Dendritic cell treated with granulocyte-macrophage colony-stimulating factor and Interleukin-4, amounts not matched to agents 40 ng/mL and 50 ng/mL, for 4 days (primary cell): ENCODE measurements at regions not wholly inside any gene's neighbourhood (a gene's known extent, or its start where the extent isn't known, plus 50 kb on each side); places are given as distances from the start of the nearest gene placed in this dataset.

ENCODE experiments used
- H3K27ac Mint-ChIP-seq: one replicate; pipeline ENCODE4 v1.8.0; 2022; ENCODE audit warnings: mild to moderate bottlenecking, mixed read lengths
- H3K27me3 Mint-ChIP-seq: one replicate; pipeline ENCODE4 v1.8.0; 2022; ENCODE audit warnings: mild to moderate bottlenecking, mixed read lengths
- H3K36me3 Mint-ChIP-seq: one replicate; pipeline ENCODE4 v1.8.0; 2022; ENCODE audit warnings: low read depth, mixed read lengths
- H3K4me1 Mint-ChIP-seq: one replicate; pipeline ENCODE4 v1.8.0; 2022; ENCODE audit warnings: low read depth, mixed read lengths
- H3K4me3 Mint-ChIP-seq: one replicate; pipeline ENCODE4 v1.8.0; 2022; ENCODE audit warnings: mild to moderate bottlenecking, moderate library complexity, mixed read lengths
- H3K9me3 Mint-ChIP-seq: one replicate; pipeline ENCODE4 v1.8.0; 2022; ENCODE audit warnings: mixed read lengths
- intact Hi-C: fragments of 100-400 bp; cut with micrococcal nuclease; formaldehyde crosslinking; loops from one replicate; pipeline ENCODE4 v1.15.0; 2022

DNA sequence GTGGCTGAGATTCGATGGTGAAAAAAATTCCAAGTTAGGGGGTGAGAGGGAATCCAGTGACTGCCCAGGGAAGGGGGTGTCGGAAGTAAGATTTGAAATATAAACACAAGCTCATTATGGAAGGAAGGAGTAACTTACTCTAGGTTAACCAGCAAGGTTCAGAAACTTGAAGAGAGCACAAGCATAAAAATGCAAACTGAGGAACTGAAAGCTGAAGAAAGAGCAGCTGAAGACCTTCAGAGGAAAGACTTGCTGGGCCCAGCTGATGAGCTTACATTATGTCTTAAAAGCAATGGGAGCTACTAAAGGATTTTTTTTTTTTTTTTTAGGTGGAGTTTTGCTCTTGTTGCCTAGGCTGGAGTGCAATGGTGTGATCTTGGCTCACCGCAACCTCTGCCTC lies 189.7 kb upstream of the GRIN2B start:
- H3K27me3 Mint-ChIP-seq: peaks cover 7% of the 10 kb centered on the region
- intact Hi-C loops: no loop called here
- H3K4me1 Mint-ChIP-seq: no peaks in the 10 kb centered on the region
- no peak overlapping the region for H3K4me3 Mint-ChIP-seq
- no peak overlapping the region for H3K27ac Mint-ChIP-seq
- H3K9me3 Mint-ChIP-seq: no peaks in the 10 kb centered on the region
- H3K36me3 Mint-ChIP-seq: no peaks in the 10 kb centered on the region

DNA sequence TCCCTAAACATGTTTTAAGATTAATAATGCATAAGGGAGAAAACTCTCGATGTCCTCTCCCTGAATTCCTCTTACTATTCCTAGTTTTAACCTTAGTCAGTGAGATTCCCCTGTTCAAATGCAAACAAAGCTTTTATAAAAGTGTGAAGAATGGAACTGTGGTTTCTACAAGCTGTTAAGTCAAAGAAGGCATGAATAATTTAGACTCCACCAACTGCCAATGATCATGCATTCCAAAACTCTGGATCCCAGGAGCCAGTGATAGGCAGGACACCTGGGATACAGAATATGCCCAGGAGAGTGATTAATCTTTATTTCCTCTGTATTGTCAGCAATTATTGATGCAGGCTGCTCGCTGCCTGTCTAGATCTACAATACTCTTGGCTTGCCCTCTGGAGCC lies 190.3 kb upstream of the ATF7IP start:
- no peaks in the 10 kb centered on the region for H3K9me3 Mint-ChIP-seq
- H3K36me3 Mint-ChIP-seq: no peaks in the 10 kb centered on the region
- peaks cover 4% of the 10 kb centered on the region for H3K27me3 Mint-ChIP-seq
- H3K4me1 Mint-ChIP-seq: no peaks in the 10 kb centered on the region
- no peak overlapping the region for H3K4me3 Mint-ChIP-seq
- H3K27ac Mint-ChIP-seq: no peak overlapping the region
- intact Hi-C loops: no loop called here

GRCh38 chr12:14185427-14186192 lies 179.9 kb upstream of the ATF7IP start:
- no peaks in the 10 kb centered on the region for H3K9me3 Mint-ChIP-seq
- peaks cover 6% of the 10 kb centered on the region for H3K4me1 Mint-ChIP-seq
- no peak overlapping the region for H3K4me3 Mint-ChIP-seq
- intact Hi-C loops: no loop called here
- H3K27me3 Mint-ChIP-seq: no peaks in the 10 kb centered on the region
- no peak overlapping the region for H3K27ac Mint-ChIP-seq
- no peaks in the 10 kb centered on the region for H3K36me3 Mint-ChIP-seq

GRCh38 chr12:14186193-14186502 lies 179.3 kb upstream of the ATF7IP start:
- intact Hi-C loops: no loop called here
- Mint-ChIP-seq H3K36me3 (no peaks in the 10 kb centered on the region), H3K27ac (no peak overlapping the region), H3K27me3 (no peaks in the 10 kb centered on the region), H3K4me1 (peaks cover 6% of the 10 kb centered on the region), H3K9me3 (no peaks in the 10 kb centered on the region), H3K4me3 (no peak overlapping the region)

DNA sequence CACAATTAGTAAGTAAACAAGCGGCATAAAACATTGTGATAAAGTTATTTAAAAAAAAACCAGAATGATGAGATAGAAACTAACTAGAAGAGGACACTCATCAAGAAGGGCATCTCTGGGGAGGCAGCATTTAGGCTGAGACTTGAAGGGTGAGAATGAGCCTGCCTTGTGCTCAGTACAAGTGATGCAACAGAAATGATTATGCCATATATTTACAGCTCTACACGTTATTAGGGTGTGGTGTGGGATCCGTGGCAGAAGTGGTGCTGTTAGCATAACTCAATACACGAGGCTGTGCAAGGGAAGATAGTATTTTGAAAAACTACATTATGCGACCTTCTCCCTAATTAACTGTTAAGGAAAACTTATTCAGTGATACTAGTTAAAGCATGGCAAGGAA lies 178.5 kb upstream of the ATF7IP start:
- intact Hi-C loops: no loop called here
- Mint-ChIP-seq H3K36me3 (no peaks in the 10 kb centered on the region), H3K4me3 (no peak overlapping the region), H3K27ac (no peak overlapping the region), H3K9me3 (no peaks in the 10 kb centered on the region), H3K27me3 (no peaks in the 10 kb centered on the region), H3K4me1 (peaks cover 6% of the 10 kb centered on the region)

DNA sequence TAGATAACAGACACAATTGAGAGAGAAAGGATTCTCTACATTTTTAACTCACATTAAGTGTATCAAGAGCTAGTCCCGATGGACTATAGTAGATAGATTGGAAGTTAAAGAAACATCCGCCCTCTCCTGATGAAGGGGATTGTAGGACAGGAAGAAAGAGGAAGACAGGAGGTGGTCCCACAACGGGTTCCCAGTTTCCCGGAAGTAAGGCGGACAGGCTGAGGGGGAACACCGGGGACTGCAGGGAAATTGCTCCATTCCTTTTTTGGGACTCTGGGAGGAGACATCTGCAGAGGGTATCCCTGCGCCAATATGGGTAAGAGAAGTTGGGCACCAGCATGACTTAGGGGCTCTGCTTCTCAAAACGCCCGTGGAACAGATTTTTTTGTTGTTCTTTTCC lies 177.5 kb upstream of the ATF7IP start:
- H3K9me3 Mint-ChIP-seq: no peaks in the 10 kb centered on the region
- intact Hi-C loops: no loop called here
- no peaks in the 10 kb centered on the region for H3K36me3 Mint-ChIP-seq
- H3K4me1 Mint-ChIP-seq: peaks cover 6% of the 10 kb centered on the region
- no peaks in the 10 kb centered on the region for H3K27me3 Mint-ChIP-seq
- no peak overlapping the region for H3K4me3 Mint-ChIP-seq
- H3K27ac Mint-ChIP-seq: no peak overlapping the region

- H3K36me3 Mint-ChIP-seq: no peaks in the 10 kb centered on the region
- H3K4me3 Mint-ChIP-seq: no peak overlapping the region
- H3K27me3 Mint-ChIP-seq: peaks cover 1% of the 10 kb centered on the region
- intact Hi-C loops: no loop called here
- peaks cover 6% of the 10 kb centered on the region for H3K4me1 Mint-ChIP-seq
- no peak overlapping the region for H3K27ac Mint-ChIP-seq
- H3K9me3 Mint-ChIP-seq: no peaks in the 10 kb centered on the region
Observed at GRCh38 chr12:14188744-14189143, 176.7 kb upstream of the ATF7IP start.

- Mint-ChIP-seq H3K27me3 (peaks cover 1% of the 10 kb centered on the region), H3K9me3 (no peaks in the 10 kb centered on the region), H3K4me3 (no peak overlapping the region), H3K27ac (no peak overlapping the region), H3K36me3 (no peaks in the 10 kb centered on the region), H3K4me1 (peaks cover 6% of the 10 kb centered on the region)
- intact Hi-C loops: no loop called here
Observed at GRCh38 chr12:14190694-14191093, 174.8 kb upstream of the ATF7IP start.

GRCh38 chr12:14191612-14192011 lies 173.9 kb upstream of the ATF7IP start:
- intact Hi-C loops: no loop called here
- Mint-ChIP-seq H3K4me3 (no peak overlapping the region), H3K4me1 (peaks cover 6% of the 10 kb centered on the region), H3K9me3 (no peaks in the 10 kb centered on the region), H3K36me3 (no peaks in the 10 kb centered on the region), H3K27ac (no peak overlapping the region), H3K27me3 (peaks cover 1% of the 10 kb centered on the region)

- Mint-ChIP-seq H3K27me3 (peaks cover 1% of the 10 kb centered on the region), H3K27ac (no peak overlapping the region), H3K36me3 (no peaks in the 10 kb centered on the region), H3K4me1 (peaks cover 5% of the 10 kb centered on the region), H3K4me3 (no peak overlapping the region), H3K9me3 (no peaks in the 10 kb centered on the region)
- intact Hi-C loops: no loop called here
Observed at GRCh38 chr12:14193639-14194038, 171.8 kb upstream of the ATF7IP start.

- intact Hi-C loops: no loop called here
- peaks cover 1% of the 10 kb centered on the region for H3K27me3 Mint-ChIP-seq
- H3K4me1 Mint-ChIP-seq: no peaks in the 10 kb centered on the region
- H3K4me3 Mint-ChIP-seq: no peak overlapping the region
- no peaks in the 10 kb centered on the region for H3K36me3 Mint-ChIP-seq
- no peak overlapping the region for H3K27ac Mint-ChIP-seq
- H3K9me3 Mint-ChIP-seq: no peaks in the 10 kb centered on the region
Observed at GRCh38 chr12:14194572-14194971, 170.9 kb upstream of the ATF7IP start.

DNA sequence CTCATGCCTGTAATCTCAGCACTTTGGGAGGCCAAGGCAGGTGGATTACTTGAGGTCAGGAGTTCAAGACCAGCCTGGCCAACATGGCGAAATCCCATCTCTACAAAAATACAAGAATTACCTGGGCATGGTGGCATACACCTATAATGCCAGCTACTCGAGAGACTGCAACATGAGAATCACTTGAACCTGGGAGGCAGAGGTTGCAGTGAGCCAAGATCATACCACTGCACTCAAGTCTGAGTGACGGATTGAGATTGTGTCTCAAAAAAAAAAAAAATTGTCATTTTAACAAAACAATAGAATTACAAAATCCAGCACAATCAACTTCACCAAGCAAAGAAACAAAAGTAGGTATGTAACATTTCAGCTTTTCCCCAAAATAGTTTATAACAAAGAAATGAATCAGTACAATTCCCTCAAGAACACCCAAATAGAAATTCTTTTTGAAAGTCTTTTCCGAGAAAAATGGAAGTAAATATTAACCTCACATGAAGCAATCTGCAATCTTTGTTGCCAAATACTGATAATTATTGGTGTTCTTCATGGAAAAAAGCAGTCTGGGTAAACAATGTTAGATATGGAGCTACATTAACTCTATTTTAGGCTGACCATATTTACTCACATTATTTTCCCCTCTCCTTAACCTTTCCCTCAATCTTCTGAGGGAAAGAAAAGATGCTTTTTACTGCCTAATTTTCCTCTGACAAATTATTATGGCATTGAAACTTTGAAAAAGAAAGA lies 165.9 kb upstream of the ATF7IP start:
- intact Hi-C loops: no loop called here
- H3K4me3 Mint-ChIP-seq: no peak overlapping the region
- no peaks in the 10 kb centered on the region for H3K9me3 Mint-ChIP-seq
- H3K4me1 Mint-ChIP-seq: no peaks in the 10 kb centered on the region
- H3K36me3 Mint-ChIP-seq: no peaks in the 10 kb centered on the region
- no peak overlapping the region for H3K27ac Mint-ChIP-seq
- H3K27me3 Mint-ChIP-seq: no peaks in the 10 kb centered on the region

DNA sequence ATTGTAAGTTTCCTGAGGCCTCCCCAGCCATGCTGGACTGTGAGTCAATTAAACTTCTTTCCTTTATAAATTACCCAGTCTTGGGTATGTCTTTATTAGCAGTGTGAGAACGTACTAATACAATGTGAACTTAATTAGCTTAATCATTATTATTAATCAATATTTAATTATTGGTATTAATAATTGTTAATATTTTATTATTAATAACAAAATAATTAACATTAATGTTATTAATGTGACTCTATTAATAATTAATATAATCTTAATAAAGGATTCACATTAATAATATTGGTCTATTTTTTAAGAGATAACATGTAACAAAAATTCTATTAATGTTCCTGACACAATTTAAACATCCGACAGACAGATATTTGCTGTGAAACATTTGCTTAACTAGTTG lies 164.9 kb upstream of the ATF7IP start:
- no peaks in the 10 kb centered on the region for H3K36me3 Mint-ChIP-seq
- no peaks in the 10 kb centered on the region for H3K9me3 Mint-ChIP-seq

GRCh38 chr12:14201291-14201690 lies 164.2 kb upstream of the ATF7IP start:
- intact Hi-C loops: no loop called here
- Mint-ChIP-seq H3K27me3 (no peaks in the 10 kb centered on the region), H3K4me1 (no peaks in the 10 kb centered on the region), H3K4me3 (no peak overlapping the region), H3K36me3 (no peaks in the 10 kb centered on the region), H3K27ac (no peak overlapping the region), H3K9me3 (peaks cover 4% of the 10 kb centered on the region)

More for the DNA sequence above, 164.9 kb upstream of the ATF7IP start:
- no peaks in the 10 kb centered on the region for H3K27me3 Mint-ChIP-seq
- H3K4me3 Mint-ChIP-seq: no peak overlapping the region
- no peak overlapping the region for H3K27ac Mint-ChIP-seq
- intact Hi-C loops: no loop called here
- H3K4me1 Mint-ChIP-seq: no peaks in the 10 kb centered on the region
